Kidney (tissue), 13 donors: ENCODE measurements at regions not wholly inside any gene's neighbourhood (a gene's known extent, or its start where the extent isn't known, plus 50 kb on each side); places are given as distances from the start of the nearest gene placed in this dataset.
A peak's percentile ranks its signal among the peaks of the same experiment; 100 is the strongest.

Experiments used
- DNase-seq, 5 donors: peaks; one replicate each; pipeline ENCODE4 v3.0.0-alpha.2; 2013 to 2020
- FAIRE-seq: peaks from 2 replicates; lab custom pipeline; 2012; peaks lifted over from hg19 to GRCh38; lab: Jason Lieb, UNC
- H3K27ac ChIP-seq, 2 donors: one replicate each; pipeline ENCODE4 v1.7.0; 2013; ENCODE audit warnings: low read depth in 2 of 2, low read length in 2 of 2, inconsistent platforms in 1 of 2
- H3K27me3 ChIP-seq: one replicate; pipeline ENCODE4 v1.7.1; 2013; ENCODE audit warnings: low read length, inconsistent platforms; ENCODE audit not compliant: control insufficient read depth, insufficient read depth
- H3K36me3 ChIP-seq, 3 donors: one replicate each; pipeline versions ENCODE4 v1.7.0 to v1.7.1; 2013; ENCODE audit warnings: low read length in 3 of 3, control low read depth in 1 of 3, inconsistent platforms in 1 of 3; ENCODE audit not compliant: insufficient read depth in 3 of 3, control insufficient read depth in 2 of 3
- H3K4me1 ChIP-seq, 3 donors: one replicate each; pipeline versions ENCODE4 v1.7.0 to v1.7.1; 2013; ENCODE audit warnings: low read length in 3 of 3, inconsistent platforms in 1 of 3, low read depth in 1 of 3; ENCODE audit not compliant: control insufficient read depth in 2 of 3, insufficient read depth in 2 of 3
- H3K4me3 ChIP-seq, 3 donors: one replicate each; pipeline versions ENCODE4 v1.7.0 to v1.8.1; 2013; ENCODE audit warnings: low read length in 3 of 3, control low read depth in 1 of 3, inconsistent platforms in 1 of 3
- H3K9ac ChIP-seq, 3 donors: one replicate each; pipeline versions ENCODE4 v1.7.0 to v1.7.1; 2013; ENCODE audit warnings: low read length in 3 of 3, control low read depth in 1 of 3, inconsistent platforms in 1 of 3
- H3K9me3 ChIP-seq, 3 donors: one replicate each; pipeline versions ENCODE4 v1.7.0 to v1.7.1; 2013; ENCODE audit warnings: low read length in 3 of 3, control low read depth in 1 of 3, inconsistent platforms in 1 of 3; ENCODE audit not compliant: control insufficient read depth in 2 of 3, insufficient read depth in 1 of 3
- intact Hi-C: fragments of 100-400 bp; cut with DNase I; formaldehyde crosslinking; loops from one replicate; pipeline ENCODE4 v1.11.1; 2022
- TF ChIP-seq, protein P1 (sequence below): IDR thresholded peaks from 3 replicates; pipeline ENCODE4 v1.5.1; 2012; ENCODE audit warnings: mild to moderate bottlenecking, moderate library complexity, borderline replicate concordance; ENCODE audit not compliant: insufficient read depth; ENCODE audit errors: extremely low read depth
- donor health status: control.
- donor health status: control.
- donor health status: control.
- donor health status: control.
- donor health status: control.
- donor health status: DM: yes; HTN: yes; CAD: no.
- donor health status: Normal renal cell carcinoma (clear cell type).

DNA sequence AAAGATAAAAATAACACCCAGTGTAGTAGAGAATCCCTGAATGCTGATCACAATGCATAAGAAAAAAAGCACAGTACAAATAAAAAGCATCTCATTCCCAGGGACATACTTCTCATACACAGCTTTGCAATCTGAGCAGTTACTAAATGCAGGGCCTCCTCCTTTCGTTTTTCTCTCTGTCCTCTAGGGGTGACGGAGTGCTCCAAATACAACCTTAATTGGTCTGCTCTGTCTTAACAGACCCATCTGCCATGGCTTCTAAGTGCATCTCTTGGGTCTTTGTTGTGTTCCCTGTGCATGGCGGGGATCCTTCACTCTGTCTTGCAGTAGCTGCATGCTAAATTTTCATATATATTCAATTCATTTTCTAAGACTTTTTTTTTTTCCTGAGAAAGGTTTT is 1114.2 kb upstream of the RAG2 start:
- intact Hi-C loops: no loop called here
- TF ChIP-seq, protein P1, sequence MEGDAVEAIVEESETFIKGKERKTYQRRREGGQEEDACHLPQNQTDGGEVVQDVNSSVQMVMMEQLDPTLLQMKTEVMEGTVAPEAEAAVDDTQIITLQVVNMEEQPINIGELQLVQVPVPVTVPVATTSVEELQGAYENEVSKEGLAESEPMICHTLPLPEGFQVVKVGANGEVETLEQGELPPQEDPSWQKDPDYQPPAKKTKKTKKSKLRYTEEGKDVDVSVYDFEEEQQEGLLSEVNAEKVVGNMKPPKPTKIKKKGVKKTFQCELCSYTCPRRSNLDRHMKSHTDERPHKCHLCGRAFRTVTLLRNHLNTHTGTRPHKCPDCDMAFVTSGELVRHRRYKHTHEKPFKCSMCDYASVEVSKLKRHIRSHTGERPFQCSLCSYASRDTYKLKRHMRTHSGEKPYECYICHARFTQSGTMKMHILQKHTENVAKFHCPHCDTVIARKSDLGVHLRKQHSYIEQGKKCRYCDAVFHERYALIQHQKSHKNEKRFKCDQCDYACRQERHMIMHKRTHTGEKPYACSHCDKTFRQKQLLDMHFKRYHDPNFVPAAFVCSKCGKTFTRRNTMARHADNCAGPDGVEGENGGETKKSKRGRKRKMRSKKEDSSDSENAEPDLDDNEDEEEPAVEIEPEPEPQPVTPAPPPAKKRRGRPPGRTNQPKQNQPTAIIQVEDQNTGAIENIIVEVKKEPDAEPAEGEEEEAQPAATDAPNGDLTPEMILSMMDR: no peak
- no peaks in the 10 kb centered on the region for H3K9me3 ChIP-seq
- no peaks in the 10 kb centered on the region for H3K27me3 ChIP-seq
- FAIRE-seq: no peak
- no peak overlapping the region for H3K9ac ChIP-seq
- H3K4me1 ChIP-seq: no peaks in the 10 kb centered on the region
- peak in 2 of 5 donors; percentile 8 to 33 for DNase-seq
- H3K27ac ChIP-seq: no peak overlapping the region
- no peak overlapping the region for H3K4me3 ChIP-seq
- no peaks in the 10 kb centered on the region for H3K36me3 ChIP-seq

DNA sequence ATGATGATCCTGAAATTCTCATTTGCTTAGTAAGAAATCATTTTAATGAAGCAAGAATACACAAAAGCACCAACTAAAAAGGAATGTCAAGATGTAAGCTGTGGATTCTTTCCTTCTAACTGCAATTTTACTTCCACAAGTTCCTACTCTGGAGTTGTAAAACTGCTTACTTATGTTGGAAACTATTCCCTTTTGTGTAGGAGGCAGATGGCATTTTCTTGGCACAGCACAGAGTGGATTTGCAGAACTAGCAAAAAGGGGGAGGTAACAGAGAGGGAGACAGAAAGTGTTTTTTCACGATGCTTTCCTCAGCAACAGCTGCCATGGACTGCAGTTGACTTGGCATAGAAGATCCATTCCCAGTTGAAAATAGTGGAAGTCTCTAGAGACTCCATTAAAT is 1112.0 kb upstream of the RAG2 start:
- Histone ChIP-seq H3K9me3 (no peaks in the 10 kb centered on the region), H3K4me3 (no peak overlapping the region), H3K36me3 (no peaks in the 10 kb centered on the region), H3K27me3 (no peaks in the 10 kb centered on the region), H3K27ac (no peak overlapping the region), H3K4me1 (no peaks in the 10 kb centered on the region), H3K9ac (no peak overlapping the region)
- intact Hi-C loops: no loop called here
- TF ChIP-seq, protein P1: no peak
- FAIRE-seq: no peak
- peak in 2 of 5 donors; percentile 3 to 59 for DNase-seq

DNA sequence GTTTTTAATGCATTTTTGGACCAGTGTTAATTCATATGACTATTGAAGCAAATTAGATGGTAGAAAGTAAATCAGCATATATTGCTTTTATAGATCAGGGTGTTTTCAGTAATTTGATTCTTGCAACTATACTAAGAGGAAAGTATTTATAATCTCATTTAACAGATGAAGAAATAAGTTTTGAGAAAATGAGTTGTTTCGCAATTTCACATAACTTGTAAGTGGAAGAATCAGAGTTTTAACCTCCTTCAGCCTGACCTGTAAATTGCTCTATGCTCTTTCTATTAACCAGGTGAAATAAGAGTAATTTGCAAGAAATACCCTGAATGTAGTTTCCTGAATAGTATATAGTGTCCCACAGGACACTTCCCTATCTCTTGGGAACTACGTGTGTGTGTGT is 1106.8 kb upstream of the RAG2 start:
- Histone ChIP-seq H3K27ac (no peak overlapping the region), H3K9me3 (no peaks in the 10 kb centered on the region), H3K27me3 (no peaks in the 10 kb centered on the region), H3K36me3 (no peaks in the 10 kb centered on the region), H3K4me3 (no peak overlapping the region), H3K9ac (no peak overlapping the region), H3K4me1 (no peaks in the 10 kb centered on the region)
- no peak for DNase-seq
- intact Hi-C loops: no loop called here
- no peak for FAIRE-seq
- TF ChIP-seq, protein P1: no peak

DNA sequence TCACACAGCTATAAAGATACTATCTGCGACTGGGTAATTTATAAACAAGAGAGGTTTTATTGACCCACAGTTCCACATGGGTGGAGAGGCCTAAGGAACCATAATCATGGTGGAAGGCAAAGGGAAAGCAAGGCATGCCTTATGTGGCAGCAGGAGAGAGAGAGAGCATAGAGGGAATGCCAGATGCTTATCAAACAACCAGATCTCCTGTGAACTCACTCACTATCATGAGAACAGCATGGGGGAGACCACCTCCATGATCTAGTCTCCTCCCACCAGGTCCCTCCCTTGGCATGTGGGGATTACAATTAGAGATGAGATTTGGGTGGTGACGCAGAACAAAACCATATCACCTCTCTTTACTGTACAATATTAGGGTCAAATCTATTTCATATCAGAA is 1101.6 kb upstream of the RAG2 start:
- TF ChIP-seq, protein P1: no peak
- Histone ChIP-seq H3K4me1 (no peaks in the 10 kb centered on the region), H3K9me3 (peaks cover 0 to 9% (median 5%) of the 10 kb centered on the region in 3 donors), H3K4me3 (no peak overlapping the region), H3K27ac (no peak overlapping the region), H3K9ac (no peak overlapping the region), H3K27me3 (no peaks in the 10 kb centered on the region), H3K36me3 (no peaks in the 10 kb centered on the region)
- intact Hi-C loops: no loop called here
- FAIRE-seq (no peak), DNase-seq (no peak)
